Stimulated activated CD4-positive, alpha-beta T cell treated with anti-CD3 and anti-CD28 coated beads, Interleukin-12 subunit alpha, Interleukin-12 subunit beta, amount 100 ng/mL, for 4 hours (primary cell): ENCODE measurements at regions not wholly inside any gene's neighbourhood (a gene's known extent, or its start where the extent isn't known, plus 50 kb on each side); places are given as distances from the start of the nearest gene placed in this dataset.
"Not testable (repeated sequence)": the region's sequence is repeated elsewhere in the genome, so short reads cannot be mapped to it uniquely, and the experiment has no call there.

Experiments
- DNase-seq: peaks from one replicate; pipeline ENCODE4 v3.0.0-alpha.2; 2020

DNA sequence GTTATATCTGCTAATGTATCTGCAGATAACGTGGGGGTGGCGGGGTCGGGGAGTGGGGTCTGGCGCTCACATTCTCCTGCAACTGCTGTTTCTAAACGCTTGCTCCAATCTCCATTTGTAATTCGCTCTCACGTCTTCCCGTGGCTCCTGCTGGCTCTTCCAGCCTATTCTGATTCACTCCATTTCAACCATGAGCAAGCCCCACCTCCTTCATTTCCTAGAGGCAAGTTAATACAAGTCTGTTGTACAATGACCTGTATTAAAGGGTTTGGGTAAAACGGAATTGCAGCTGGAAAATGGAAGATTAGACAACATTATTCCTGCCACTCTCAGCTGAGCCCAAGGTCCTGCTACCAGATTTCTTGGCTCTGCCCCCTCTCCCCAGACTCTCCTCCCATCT is 132.3 kb downstream of the CSNK2A3 start:
- no peak for DNase-seq

DNA sequence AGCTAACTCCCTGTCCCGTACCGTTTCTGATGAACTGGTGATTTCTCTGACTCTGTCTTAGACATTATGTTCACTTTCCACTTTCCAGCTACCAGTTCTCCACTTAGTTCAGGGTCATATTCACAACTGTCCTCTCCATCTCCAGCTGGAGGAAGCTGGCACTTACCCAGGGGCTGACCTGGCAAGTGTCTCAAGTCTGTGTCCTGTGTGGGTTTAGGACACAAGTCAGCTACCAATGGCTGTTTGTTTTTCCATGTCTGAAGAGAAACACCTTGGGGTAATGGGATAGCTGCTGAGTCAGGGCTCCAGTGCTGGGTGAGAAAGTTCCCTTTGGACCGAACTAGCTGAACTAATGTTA is 134.4 kb downstream of the CSNK2A3 start:
- DNase-seq = no peak

DNA sequence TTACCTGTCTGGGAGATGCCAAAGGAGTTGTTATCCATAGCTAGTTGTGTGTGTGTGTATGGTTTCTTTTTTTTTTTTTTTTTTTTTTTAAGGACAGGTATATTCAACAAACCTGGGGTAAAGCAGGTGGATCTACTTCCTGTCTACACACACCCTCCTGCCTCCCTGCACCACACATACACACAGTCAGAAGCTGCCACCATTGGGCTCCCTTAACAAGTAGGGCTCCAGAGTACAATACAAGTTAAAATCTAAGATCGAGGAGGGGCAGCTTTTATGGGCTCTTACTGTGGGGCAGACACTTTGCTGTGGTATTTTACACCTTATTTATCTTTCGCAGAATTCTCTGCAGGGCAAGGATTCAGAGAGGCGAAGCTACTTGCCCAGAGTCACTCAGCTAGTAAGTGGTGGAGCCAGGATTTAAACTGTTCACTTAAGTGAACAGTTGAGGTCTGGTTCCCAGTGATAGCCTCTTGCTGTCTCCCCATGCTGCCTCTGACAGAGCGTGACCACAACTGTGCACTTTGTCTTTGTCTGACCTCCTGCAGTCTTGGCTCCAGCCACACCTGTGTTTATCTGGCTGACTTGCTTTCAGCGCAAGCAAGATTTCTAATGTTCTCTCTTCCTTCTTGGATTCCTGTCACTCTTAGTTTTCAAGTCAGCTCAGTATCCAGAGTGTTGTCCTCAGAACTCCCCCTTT is 135.0 kb downstream of the CSNK2A3 start:
- DNase-seq = no peak

DNA sequence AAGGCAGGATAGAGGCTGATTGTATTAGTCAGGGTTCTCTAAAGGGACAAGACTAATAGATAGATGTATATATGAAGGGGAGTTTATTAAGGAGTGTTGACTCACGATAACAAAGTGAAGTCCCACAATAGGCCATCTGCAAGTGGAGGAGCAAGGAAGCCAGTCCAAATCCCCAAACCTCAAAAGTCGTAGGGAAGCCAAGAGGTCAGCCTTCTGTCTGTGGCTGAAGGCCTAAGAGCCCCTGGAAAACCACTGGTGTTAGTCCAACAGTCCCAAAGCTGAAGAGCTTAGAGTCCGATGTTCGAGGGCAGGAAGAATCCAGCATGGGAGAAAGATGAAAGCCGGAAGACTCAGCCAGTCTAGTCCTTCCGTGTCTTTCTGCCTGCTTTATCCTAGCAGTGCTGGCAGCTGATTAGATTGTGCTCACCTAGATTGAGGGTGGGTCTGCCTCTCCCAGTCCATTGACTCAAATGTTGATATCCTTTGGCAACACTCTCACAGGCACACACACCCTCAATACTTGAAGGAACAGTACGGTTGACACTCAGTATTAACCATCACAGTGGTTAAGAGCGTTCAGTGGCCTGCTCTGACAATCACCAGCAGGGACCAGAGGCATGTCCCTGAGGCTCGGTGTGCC is 135.6 kb downstream of the CSNK2A3 start:
- DNase-seq = no peak

DNA sequence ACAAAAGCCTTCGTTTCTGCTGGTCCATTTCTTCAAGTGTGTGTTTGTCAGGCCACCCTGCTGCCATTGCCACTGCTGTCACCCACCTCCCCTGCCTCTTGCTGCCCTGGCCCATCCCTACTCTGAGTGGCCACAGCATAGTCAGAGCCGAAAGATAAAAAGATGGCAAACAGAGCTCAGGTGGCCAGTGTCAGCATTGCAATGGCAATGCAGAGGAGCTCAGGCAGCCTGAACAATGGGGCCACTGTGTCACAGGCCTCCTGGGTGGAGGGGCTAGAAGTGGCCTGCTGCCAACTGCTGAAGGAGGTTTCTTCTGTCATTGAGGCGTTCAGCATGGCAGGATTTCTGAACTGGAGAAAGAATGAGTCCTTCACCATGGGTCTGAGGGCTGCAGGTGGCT is 137.1 kb downstream of the CSNK2A3 start:
- no peak for DNase-seq

DNA sequence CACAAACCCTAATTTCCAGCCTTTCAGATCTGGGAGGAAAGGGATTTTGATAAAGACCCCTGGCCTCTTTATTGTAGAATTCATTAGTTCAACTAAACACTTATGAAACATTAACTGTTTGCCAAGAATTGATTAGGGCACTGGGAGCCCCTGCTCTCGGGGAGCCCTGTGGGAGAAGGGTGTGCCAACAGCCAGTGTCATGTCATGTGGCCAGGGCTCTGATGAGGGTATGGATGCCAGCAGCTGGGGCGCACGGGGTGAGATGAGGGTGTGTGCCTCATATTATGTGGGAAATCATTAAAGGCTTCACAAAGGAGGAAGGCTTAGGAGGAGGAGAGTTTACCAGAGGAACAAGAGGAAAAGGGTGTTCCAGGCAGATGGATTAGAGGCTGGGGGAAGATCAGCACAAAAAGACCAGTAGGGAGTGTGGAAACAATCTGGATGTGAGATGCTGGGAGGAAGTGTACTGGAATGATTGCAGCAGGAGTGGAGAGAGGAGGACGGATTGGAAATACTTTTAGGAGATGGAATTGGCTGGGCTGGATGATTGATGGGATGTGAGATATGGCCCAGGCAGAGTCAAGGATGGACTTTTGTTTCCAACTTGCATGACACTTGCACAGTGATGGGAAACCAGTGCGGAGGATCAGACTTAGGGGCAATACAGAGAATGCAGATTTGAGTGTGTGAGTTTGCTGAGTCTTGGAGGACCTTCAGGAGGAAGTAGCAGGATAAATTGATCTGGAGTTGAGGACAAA is 137.8 kb downstream of the CSNK2A3 start:
- no peak for DNase-seq

DNA sequence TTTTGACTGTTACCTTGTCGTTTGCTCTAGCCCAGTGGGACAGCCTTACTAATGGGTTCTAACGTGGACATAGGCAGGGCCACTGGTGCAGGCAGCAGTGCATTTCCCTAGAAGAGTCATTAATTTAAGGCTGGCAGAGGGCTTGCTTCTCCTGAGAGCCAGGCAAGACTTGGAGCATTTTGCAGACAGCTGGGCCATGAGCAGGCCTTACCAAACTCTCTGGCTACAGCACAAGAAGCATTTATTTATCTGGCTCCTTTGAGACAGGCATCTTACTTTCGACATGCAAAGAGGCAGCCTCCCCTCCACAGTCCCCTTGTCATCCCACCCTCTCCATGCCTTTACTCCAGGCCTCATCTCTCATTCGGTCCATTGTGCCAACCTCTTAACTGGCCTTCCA is 139.9 kb downstream of the CSNK2A3 start:
- DNase-seq = no peak

DNA sequence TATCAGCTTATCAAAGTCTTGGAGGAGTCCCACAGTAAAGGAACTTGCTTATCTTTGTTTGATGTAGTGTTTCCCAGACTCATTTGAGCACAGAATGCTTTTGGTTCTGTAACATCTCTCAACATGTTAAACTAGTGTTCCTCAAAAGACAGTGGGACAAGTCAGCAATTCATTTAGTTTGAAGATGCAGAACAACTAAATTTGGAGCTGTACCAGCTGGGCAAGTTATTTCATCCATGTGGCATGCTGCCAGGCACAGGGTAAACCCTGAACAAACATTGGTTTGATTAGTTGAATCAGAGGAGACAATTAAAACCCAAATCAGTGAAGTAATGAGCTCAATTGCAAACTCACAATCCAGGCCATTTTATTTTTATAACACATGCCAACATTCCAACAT is 141.2 kb downstream of the CSNK2A3 start:
- no peak for DNase-seq

DNA sequence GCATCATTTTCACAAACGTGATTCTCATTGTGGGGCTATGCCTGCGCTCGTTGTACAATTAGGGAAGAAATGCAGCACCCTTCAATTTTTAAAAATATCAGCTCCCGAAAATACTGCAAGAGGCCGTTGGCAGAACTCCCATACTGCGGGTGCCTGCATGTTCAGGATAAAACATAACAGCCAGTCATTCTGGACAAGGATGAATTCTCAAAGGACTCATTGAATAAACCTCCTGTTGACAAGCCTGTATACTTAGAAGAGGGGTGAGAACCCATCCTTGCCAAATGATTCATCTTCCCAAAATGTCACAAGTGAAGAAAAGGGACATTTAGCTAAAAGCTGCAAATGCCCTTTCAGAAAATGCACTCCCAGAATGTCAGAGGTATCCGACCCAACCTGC is 141.9 kb downstream of the CSNK2A3 start:
- no peak for DNase-seq

DNA sequence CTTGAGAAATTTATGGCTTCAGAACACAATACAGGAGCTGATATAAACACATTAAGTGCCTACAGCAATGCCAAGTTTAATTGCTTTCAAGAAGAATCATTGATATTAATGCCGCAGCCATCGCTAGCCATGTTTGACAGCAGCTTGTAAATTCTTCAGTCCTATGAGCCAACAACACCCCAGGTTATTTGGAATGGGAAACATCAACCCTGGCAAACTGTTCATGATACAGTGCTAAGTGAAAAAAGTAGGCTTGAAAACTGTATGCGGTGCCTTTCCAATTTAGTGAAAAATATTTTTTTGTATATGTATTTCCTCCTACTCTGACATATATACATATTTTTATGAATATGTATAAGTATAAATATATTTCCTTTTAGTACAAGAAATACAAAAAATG is 142.6 kb downstream of the CSNK2A3 start:
- no peak for DNase-seq

DNA sequence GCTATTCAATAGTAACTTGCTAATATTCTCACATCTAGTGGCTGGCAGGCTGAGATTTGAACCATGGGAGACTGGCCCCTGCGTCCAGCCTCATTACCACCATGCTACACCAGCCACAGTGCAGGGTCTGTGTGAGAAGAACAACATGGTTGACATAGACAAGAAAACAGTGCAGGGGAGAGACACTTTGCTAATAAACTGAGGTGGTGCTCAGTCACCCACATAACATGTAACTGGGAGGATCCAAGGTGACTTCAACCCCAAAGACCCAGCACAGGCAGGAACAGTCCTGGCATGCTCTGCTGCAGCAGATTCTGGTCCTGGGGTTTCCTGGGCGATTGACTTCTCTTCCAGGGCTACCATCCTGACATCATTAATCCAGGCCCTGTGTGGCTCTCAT is 143.1 kb downstream of the CSNK2A3 start:
- no peak for DNase-seq

DNA sequence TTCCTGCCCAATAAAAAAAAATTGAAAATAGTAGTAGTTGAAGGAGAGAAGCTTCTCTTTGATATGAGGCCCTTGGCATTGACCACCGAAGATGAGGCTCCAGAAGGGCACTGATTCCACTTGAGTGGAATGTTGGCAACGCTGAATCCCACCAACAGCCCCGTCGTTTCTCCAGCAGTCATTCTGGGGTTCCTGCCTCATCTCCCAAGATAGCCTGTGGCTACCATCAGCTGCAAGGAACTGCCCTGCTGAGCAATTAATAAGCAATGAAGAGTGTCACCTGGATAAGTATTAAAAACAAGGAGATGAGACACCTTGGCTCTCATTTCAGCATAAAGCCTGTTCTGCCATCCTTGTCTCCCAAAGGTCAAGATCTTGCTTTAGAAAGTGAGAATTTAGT is 144.1 kb downstream of the CSNK2A3 start:
- no peak for DNase-seq

DNA sequence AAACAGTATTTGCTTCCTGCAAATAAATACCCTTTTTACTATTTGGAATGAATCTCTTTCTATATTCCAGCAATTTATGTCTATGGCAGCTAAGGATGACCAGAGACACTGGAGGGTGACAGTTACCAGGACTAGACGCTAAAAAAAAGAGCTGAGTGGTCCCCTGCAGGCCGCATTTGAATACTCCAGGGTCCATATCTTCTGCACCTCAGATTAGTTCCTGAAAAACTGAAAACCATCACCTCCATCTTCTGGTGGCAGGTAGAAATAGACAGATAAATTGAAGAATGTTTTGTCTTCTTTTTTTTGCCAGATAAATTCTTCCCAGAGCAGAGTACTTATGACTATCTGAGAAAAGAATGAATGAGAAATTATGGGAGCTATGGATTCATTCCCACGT is 145.6 kb downstream of the CSNK2A3 start:
- DNase-seq = no peak

DNA sequence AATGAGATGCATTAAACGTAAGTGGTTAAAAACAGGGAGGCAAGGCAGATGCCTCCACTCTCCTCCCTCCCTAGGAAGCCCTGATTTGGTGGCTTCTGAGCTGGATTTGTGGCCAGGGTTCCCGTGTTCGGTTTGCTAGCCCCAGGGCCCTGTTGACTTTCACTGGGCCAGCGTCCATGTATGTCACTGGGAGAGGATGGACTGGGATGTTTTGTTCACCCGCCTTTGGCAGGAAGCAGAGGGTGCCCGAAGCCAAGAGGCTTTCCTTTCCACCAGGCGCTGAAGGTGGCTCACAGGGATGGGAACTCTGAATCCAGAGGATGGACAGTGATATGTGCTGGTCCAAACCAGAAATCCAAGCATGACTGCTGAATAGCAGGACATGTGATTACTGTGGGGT is 146.6 kb downstream of the CSNK2A3 start:
- no peak for DNase-seq

DNA sequence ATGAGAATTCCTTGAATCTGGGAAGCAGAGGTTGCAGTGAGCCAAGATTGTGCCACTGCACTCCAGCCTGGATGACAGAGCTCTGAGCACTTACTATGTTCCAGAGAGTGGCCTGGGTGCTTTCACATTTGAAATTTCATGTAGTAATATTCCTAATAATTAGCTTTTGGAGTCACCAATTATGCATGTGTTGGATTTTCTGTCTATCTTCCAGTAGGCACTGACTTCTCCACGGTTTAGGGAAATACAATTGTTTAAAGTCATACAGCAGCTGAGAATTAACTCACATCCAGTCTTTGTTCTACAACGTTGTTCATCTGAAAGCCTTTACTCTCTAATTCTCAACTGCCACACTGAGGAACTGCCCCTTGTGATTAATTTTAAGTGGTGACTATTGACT is 150.2 kb downstream of the CSNK2A3 start:
- no peak for DNase-seq

DNA sequence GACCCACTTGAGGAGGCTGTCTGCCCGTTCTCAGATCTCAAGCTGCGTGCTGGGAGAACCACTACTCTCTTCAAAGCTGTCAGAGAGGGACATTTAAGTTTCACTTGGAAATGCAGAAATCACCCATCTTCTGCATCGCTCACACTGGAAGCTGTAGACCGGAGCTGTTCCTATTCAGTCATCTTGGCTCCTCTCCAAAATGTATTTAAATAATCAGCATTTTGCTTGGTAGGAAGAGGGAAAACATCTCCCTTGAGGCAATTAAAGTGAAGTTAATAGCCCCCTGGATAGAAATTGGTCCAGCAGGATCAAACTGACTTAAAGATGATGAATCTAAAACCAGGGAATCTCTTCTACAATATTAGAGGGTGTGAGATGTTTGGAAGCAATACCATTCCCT is 151.7 kb downstream of the CSNK2A3 start:
- DNase-seq = not testable (repeated sequence)

DNA sequence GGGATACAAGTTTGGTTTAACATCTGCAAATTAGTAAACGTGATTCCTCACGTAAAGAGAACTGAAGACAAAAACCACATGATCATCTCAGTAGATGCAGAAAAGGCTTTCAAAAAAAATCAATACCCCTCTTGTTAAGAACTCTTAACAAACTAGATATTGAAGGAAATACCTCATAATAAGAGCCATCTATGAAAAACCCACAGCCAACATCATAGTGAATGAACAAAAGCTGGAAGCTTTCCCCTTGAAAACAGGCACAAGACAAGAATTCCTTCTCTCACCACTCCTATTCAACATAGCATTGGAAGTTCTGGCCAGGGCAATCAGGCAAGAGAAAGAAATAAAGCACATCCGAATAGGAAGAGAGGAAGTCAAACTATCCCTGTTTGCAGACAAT is 160.5 kb downstream of the CSNK2A3 start:
- no peak for DNase-seq

DNA sequence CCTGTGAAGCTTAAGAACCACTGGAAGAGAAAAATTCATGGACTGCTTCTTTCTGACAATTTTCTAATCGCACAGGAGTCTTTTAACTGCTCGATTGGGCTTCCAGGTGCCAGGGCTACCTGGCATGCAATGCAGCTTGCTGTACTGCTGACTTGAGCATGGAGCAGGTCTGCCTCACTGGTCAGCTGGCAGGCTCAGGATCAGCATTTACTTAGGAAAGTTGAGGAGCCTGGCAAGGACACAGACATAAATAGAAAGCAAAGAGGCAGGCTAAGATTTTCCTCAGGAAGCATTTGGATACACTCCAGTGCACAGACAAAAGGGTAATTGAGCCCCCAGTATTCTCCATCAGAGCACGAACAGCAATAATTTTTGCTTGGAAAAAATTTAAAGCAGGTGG is 163.5 kb downstream of the CSNK2A3 start:
- DNase-seq = no peak

DNA sequence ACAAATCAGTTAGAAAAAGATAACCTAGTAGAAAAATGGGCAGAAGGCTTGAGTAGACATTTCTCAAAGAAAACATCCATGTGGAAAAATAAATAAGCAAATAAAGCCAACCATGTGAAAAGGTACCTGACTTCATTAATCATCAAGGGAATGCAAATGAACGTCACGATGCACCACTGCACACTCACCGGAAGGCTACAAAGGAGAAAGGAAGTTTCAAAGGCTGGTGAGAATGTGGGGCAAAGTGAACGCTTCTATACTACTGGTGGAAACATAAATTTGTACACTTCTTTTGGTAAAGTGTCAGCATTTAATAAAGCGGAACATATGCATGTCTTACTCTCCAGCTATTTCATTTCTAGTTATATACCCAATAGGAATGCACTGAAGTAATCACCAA is 166.8 kb downstream of the CSNK2A3 start:
- DNase-seq = no peak

DNA sequence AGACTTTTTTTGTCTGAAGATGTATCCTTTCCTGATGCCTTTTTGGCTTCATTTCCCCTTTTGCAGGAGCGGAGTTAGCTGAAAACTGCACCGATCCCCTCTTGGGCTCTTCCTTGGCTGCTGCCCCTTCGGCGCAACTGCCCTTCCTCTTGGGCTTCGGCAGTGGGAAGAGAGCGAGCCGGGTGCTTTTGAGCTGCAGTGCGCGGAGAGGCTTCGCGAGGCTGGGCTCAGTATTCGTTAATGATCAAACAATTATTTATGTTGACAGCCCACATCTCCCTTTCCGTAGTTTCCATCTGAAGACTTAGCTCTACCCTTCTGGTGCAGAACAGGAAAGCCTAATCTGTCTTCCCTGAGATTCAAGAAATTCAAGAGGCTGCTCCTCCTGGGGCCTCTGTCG is 170.8 kb downstream of the CSNK2A3 start:
- DNase-seq = no peak

DNA sequence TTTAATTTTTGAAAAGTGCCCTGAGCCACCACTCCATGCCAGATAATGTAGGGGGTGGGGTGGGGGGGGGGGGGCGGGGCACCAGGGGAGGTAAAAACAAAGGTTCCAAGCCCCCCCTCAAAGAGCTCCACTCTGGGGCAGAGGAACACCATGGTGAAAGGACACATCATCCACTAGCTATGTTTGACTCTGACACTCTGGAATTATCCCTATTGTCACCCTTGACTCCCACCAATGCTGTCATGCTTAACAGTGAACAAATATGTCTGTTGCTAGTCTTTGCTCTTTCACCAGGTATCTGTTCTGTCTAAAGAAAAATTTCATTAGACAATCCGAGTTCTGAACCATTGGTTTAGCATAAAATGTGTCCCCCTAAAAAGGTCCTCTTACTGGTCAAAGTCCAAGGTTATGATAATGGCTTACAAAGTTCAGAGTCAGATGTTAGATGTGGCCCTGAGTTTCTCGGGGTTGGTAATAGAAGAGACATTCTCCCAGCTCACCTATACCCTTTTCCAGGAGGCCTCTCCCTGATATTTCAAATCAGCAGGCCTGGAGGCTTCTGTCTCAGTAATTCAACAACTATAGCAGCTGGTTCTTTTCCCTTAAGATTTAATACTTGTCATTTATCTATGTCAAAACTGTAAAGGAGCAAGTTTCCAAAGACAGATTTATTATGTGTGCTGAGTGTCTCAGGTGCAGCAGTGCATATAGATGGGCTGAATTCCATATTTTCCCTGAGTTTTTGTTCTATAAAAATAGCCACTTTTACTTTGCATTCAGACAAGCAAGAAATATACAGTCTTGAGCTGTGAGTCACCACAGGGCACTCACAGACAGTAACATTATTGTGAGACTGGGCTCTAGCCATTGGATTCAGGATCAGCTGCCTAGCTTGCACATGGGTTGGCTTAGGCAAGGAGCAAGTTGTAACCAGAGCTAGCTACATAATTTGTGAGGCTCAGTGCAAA is 174.1 kb downstream of the CSNK2A3 start:
- no peak for DNase-seq

DNA sequence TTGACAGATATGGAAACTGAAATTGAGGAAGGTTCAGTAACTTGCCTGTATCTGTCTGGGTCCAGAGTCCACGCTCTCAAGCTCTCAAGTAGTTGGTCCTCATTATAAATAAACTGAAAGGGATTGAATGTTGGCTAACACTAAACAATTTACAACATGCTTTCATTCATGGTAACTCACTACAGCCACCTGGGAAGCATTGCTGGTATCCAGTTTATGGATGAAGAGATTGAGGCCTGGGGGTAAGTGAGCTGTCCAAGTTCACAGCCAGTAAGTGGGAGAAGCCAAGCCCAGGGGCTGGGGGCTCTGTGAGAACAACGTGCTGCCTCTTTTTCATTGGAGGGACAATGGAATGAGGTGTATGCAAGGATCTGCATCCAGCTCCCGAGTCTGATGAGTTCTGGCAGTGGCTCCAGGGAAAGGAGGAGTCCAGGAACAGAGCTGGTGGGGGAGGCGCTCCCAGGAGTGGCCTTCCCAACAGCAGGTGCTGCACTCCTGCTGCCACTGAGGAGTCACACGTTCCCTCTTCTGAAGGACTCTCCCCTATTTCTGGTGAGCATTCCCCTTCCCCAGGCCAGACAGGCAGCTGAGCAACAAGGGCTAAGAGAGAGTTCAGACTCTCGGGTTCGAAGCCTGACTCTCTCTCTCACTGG is 175.8 kb downstream of the CSNK2A3 start:
- no peak for DNase-seq
